C4-2B (cell line): ENCODE measurements at regions not wholly inside any gene's neighbourhood (a gene's known extent, or its start where the extent isn't known, plus 50 kb on each side); places are given as distances from the start of the nearest gene placed in this dataset.
A peak's percentile ranks its signal among the peaks of the same experiment; 100 is the strongest.

Experiments used
- H3K27ac ChIP-seq: fragments of 450-650 bp; 2 replicates; pipeline ENCODE4 v1.5.1; 2017
- CTCF ChIP-seq: fragments of 450-650 bp; conservative IDR thresholded peaks from 2 replicates; pipeline ENCODE4 v1.5.1; 2017; ENCODE audit warnings: mild to moderate bottlenecking
- ZFX ChIP-seq: fragments of 450-650 bp; IDR thresholded peaks from 2 replicates; pipeline ENCODE4 v1.6.1; 2017

GRCh38 chr5:3077684-3078083 is 326.2 kb upstream of the IRX2 start:
- no peak overlapping the region for H3K27ac ChIP-seq
- TF ChIP-seq CTCF (no peak), ZFX (no peak)

- no peak overlapping the region for H3K27ac ChIP-seq
- TF ChIP-seq CTCF (peak; percentile 36), ZFX (no peak)
These were observed 323.8 kb upstream of the IRX2 start for GRCh38 chr5:3075309-3075708.

GRCh38 chr5:3068401-3068800 is 316.9 kb upstream of the IRX2 start:
- H3K27ac ChIP-seq = no peak overlapping the region
- TF ChIP-seq CTCF (no peak), ZFX (no peak)

GRCh38 chr5:3060283-3060682 is 308.8 kb upstream of the IRX2 start:
- H3K27ac ChIP-seq = no peak overlapping the region
- no peak for TF ChIP-seq CTCF
- TF ChIP-seq ZFX = no peak

GRCh38 chr5:3059488-3059887 is 308.0 kb upstream of the IRX2 start:
- H3K27ac ChIP-seq = no peak overlapping the region
- TF ChIP-seq CTCF (no peak), ZFX (no peak)

- no peak overlapping the region for H3K27ac ChIP-seq
- TF ChIP-seq ZFX (no peak), CTCF (no peak)
These were observed 307.5 kb upstream of the IRX2 start for GRCh38 chr5:3058942-3059341.

- no peak for TF ChIP-seq ZFX
- no peak for TF ChIP-seq CTCF
- H3K27ac ChIP-seq = no peak overlapping the region
These were observed 305.4 kb upstream of the IRX2 start for GRCh38 chr5:3056866-3057265.
